ENCODE measurements at regions not wholly inside any gene's neighbourhood (a gene's known extent, or its start where the extent isn't known, plus 50 kb on each side); places are given as distances from the start of the nearest gene placed in this dataset.

DNA sequence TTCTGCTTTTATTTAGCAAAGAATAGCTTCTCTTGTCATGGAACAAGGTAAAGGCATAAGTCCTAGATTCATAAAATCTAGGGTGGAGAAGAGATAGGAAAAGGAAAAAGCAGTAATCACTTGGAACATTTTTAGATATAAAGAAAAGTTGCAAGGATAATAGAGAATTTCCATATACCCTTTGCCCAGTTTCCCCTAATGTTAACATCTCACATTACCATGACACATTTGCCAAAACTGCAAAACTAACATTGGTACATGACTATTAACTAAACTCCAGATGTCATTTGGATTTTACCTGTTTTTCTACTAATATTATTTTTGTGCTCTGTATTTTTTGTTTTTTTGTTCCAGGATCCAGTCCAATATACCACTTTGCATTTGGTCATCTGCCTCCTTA lies 265.1 kb downstream of the ETAA1 start:
- TF ChIP-seq, protein P1, sequence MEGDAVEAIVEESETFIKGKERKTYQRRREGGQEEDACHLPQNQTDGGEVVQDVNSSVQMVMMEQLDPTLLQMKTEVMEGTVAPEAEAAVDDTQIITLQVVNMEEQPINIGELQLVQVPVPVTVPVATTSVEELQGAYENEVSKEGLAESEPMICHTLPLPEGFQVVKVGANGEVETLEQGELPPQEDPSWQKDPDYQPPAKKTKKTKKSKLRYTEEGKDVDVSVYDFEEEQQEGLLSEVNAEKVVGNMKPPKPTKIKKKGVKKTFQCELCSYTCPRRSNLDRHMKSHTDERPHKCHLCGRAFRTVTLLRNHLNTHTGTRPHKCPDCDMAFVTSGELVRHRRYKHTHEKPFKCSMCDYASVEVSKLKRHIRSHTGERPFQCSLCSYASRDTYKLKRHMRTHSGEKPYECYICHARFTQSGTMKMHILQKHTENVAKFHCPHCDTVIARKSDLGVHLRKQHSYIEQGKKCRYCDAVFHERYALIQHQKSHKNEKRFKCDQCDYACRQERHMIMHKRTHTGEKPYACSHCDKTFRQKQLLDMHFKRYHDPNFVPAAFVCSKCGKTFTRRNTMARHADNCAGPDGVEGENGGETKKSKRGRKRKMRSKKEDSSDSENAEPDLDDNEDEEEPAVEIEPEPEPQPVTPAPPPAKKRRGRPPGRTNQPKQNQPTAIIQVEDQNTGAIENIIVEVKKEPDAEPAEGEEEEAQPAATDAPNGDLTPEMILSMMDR (IDR thresholded peaks at IDR 0.05) = no peak
- TF ChIP-seq POLR2A (IDR thresholded peaks at IDR 0.05) = no peak

Data from lower leg skin (tissue), 3 donors.